Ishikawa (cell line): ENCODE measurements at regions not wholly inside any gene's neighbourhood (a gene's known extent, or its start where the extent isn't known, plus 50 kb on each side); places are given as distances from the start of the nearest gene placed in this dataset.

Experiments
- CEBPB ChIP-seq: IDR thresholded peaks from 2 replicates; pipeline ENCODE4 v1.6.1; 2012
- CREB1 ChIP-seq: IDR thresholded peaks from 2 replicates; pipeline ENCODE4 v1.6.1; 2012; ENCODE audit warnings: low read depth
- EP300 ChIP-seq: IDR thresholded peaks from 2 replicates; pipeline ENCODE4 v1.6.1; 2012; ENCODE audit warnings: borderline replicate concordance
- MAX ChIP-seq: IDR thresholded peaks from 2 replicates; pipeline ENCODE4 v1.6.1; 2012
- REST ChIP-seq: IDR thresholded peaks from 2 replicates; pipeline ENCODE4 v1.6.1; 2012; ENCODE audit warnings: low read depth, mild to moderate bottlenecking
- TAF1 ChIP-seq: IDR thresholded peaks from 2 replicates; pipeline ENCODE4 v1.6.1; 2012; ENCODE audit warnings: low read depth, mild to moderate bottlenecking
- TCF12 ChIP-seq: IDR thresholded peaks from 2 replicates; pipeline ENCODE4 v1.6.1; 2012; ENCODE audit warnings: low read depth
- YY1 ChIP-seq: IDR thresholded peaks from 2 replicates; pipeline ENCODE4 v1.6.1; 2012; ENCODE audit warnings: low read depth

GRCh38 chr3:16821053-16821452 lies 63.7 kb upstream of the PLCL2 start:
- TF ChIP-seq REST (no peak), EP300 (no peak), YY1 (no peak), CEBPB (no peak), TCF12 (no peak), TAF1 (no peak), MAX (no peak), CREB1 (no peak)
